ENCODE measurements at regions not wholly inside any gene's neighbourhood (a gene's known extent, or its start where the extent isn't known, plus 50 kb on each side); places are given as distances from the start of the nearest gene placed in this dataset.
A peak's percentile ranks its signal among the peaks of the same experiment; 100 is the strongest.
"Not testable (repeated sequence)": the region's sequence is repeated elsewhere in the genome, so short reads cannot be mapped to it uniquely, and the experiment has no call there.

DNA sequence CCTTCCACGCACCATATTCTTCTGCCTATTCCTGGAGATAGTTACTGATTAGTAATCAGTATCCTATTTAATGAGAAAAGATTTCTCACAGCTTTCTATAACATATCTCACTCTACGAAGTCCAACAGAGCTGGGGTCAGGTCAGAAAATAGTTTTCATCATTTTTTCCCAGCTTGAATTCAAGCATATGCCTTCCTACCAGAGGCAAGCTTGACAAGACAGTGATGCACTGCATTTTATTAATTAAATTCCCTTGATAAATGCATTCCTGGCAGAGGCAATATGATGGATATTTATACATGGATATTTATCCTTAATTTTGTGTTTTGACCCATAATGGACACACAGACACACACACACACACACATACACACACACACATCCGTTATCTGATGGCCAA lies 961.4 kb downstream of the EPHA3 start:
- no peak for DNase-seq (ENCODE audit: low spot score in 2 of 2)
- H3K4me3 ChIP-seq = no peak overlapping the region
- no peaks in the 10 kb centered on the region for H3K27me3 ChIP-seq (ENCODE audit: low read depth)
- peaks cover 14% of the 10 kb centered on the region for H3K4me1 ChIP-seq
- no peaks in the 10 kb centered on the region for H3K9me3 ChIP-seq
- in situ Hi-C loops (cut with MboI; ENCODE audit: low sequenced_read_pairs) = no loop called here
- H3K36me3 ChIP-seq (replicated peaks) = no peaks in the 10 kb centered on the region

- in situ Hi-C loops (cut with MboI; ENCODE audit: low sequenced_read_pairs) = no loop called here
- Histone ChIP-seq H3K27me3 (ENCODE audit: low read depth) (no peaks in the 10 kb centered on the region), H3K4me3 (no peak overlapping the region), H3K36me3 (replicated peaks) (no peaks in the 10 kb centered on the region), H3K9me3 (no peaks in the 10 kb centered on the region), H3K4me1 (peaks cover 14% of the 10 kb centered on the region)
- DNase-seq (ENCODE audit: low spot score in 2 of 2) = peak; percentile 41 to 84
These were observed 962.3 kb downstream of the EPHA3 start for GRCh38 chr3:90069748-90070147.

DNA sequence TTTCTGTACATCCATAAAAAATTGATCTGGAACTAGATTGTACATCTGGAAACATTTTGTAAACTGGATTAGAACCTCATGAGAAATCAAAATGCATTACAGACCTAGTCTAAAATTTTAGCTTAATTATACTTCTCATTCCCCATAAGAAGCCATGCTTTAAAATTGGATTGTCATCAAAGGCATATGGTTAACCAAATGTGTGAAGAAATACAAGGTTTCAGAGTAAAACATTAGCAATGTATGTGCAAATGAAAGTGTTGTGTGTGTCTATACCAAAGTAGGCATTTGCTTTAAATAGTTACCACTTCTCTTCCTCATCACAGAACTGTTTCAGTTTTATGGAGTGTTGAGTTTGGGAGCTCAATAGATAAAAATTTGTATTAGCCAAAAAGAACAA lies 968.7 kb downstream of the EPHA3 start:
- Histone ChIP-seq H3K4me3 (no peak overlapping the region), H3K27me3 (ENCODE audit: low read depth) (0 out of 2 replicates have a peak, but pooled peaks cover 2% of the 10 kb centered on the region), H3K4me1 (peaks cover 6% of the 10 kb centered on the region), H3K36me3 (replicated peaks) (no peaks in the 10 kb centered on the region), H3K9me3 (no peaks in the 10 kb centered on the region)
- no peak for DNase-seq (ENCODE audit: low spot score in 2 of 2)
- in situ Hi-C loops (cut with MboI; ENCODE audit: low sequenced_read_pairs) = loop anchor here (25.0 kb wide), 1 partner anchor 214 kb away; no protein-coding TSS in a partner anchor

DNA sequence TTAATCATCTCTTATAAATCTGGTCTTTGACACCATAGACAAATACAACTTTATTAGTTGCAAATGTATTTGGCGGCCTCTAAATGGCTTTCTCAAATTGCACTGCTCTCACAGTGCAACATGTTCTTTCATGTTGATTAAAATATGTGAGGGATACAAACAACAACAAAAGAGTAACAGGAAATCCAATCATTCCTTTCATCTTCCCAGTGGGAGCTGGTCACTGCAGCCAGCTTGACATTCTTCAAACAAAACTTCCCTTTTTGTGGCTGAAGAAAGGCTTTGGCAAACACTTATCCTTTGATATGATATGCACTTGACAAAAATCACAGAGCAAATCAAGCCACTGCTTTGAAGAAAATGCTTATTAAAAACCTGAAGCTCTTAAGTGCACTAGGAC lies 973.6 kb downstream of the EPHA3 start:
- H3K4me3 ChIP-seq = no peak overlapping the region
- H3K27me3 ChIP-seq (ENCODE audit: low read depth) = 0 out of 2 replicates have a peak, but pooled peaks cover 2% of the 10 kb centered on the region
- no peaks in the 10 kb centered on the region for H3K9me3 ChIP-seq
- in situ Hi-C loops (cut with MboI; ENCODE audit: low sequenced_read_pairs) = loop anchor here (25.0 kb wide), 1 partner anchor 219 kb away; no protein-coding TSS in a partner anchor
- DNase-seq (ENCODE audit: low spot score in 2 of 2) = peak; percentile 19 to 53
- peaks cover 9% of the 10 kb centered on the region for H3K4me1 ChIP-seq
- H3K36me3 ChIP-seq (replicated peaks) = no peaks in the 10 kb centered on the region

- not testable (repeated sequence) for H3K9me3 ChIP-seq; H3K27me3 ChIP-seq (ENCODE audit: low read depth); H3K4me1 ChIP-seq; H3K36me3 ChIP-seq (replicated peaks); DNase-seq (ENCODE audit: low spot score in 2 of 2); H3K4me3 ChIP-seq
- in situ Hi-C loops (cut with MboI; ENCODE audit: low sequenced_read_pairs) = loop anchor here (25.0 kb wide), 1 partner anchor 224 kb away; no protein-coding TSS in a partner anchor
These were observed 978.9 kb downstream of the EPHA3 start for GRCh38 chr3:90086297-90086696.

- DNase-seq (ENCODE audit: low spot score in 2 of 2) = no peak
- Histone ChIP-seq H3K4me1 (no peaks in the 10 kb centered on the region), H3K9me3 (no peaks in the 10 kb centered on the region), H3K4me3 (no peak overlapping the region), H3K36me3 (replicated peaks) (no peaks in the 10 kb centered on the region), H3K27me3 (ENCODE audit: low read depth) (no peaks in the 10 kb centered on the region)
- in situ Hi-C loops (cut with MboI; ENCODE audit: low sequenced_read_pairs) = loop anchor here (25.0 kb wide), 1 partner anchor 225 kb away; no protein-coding TSS in a partner anchor
These were observed 980.3 kb downstream of the EPHA3 start for GRCh38 chr3:90087703-90088102.

- in situ Hi-C loops (cut with MboI; ENCODE audit: low sequenced_read_pairs) = loop anchor here (25.0 kb wide), 1 partner anchor 229 kb away; no protein-coding TSS in a partner anchor
- DNase-seq (ENCODE audit: low spot score in 2 of 2) = peak; percentile 68
- Histone ChIP-seq H3K27me3 (ENCODE audit: low read depth) (no peaks in the 10 kb centered on the region), H3K4me1 (no peaks in the 10 kb centered on the region), H3K9me3 (no peaks in the 10 kb centered on the region), H3K4me3 (no peak overlapping the region), H3K36me3 (replicated peaks) (no peaks in the 10 kb centered on the region)
These were observed 984.1 kb downstream of the EPHA3 start for GRCh38 chr3:90091549-90091948.

DNA sequence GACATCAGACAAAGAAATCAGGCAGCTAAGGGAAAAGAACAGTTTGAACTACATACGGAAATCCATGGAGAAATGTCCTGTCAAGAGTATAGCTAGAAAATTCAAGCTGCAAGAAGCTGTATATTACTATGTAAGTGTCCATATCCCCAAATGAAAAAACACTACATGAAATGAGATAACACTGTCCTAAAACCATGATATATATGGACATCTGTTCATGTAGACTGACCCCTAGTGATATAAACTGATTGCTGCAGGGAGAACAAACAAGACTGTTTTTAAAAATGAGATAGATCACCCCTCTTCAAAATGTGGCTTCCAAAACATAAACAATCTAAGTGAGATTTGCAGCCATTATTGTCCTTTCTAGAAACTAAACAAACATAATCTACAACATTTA lies 985.6 kb downstream of the EPHA3 start:
- H3K4me3 ChIP-seq = no peak overlapping the region
- H3K4me1 ChIP-seq = no peaks in the 10 kb centered on the region
- no peaks in the 10 kb centered on the region for H3K27me3 ChIP-seq (ENCODE audit: low read depth)
- H3K9me3 ChIP-seq = no peaks in the 10 kb centered on the region
- DNase-seq (ENCODE audit: low spot score in 2 of 2) = peak in 1 of 2 experiments; percentile 50
- no peaks in the 10 kb centered on the region for H3K36me3 ChIP-seq (replicated peaks)
- in situ Hi-C loops (cut with MboI; ENCODE audit: low sequenced_read_pairs) = loop anchor here (25.0 kb wide), 1 partner anchor 231 kb away; no protein-coding TSS in a partner anchor

DNA sequence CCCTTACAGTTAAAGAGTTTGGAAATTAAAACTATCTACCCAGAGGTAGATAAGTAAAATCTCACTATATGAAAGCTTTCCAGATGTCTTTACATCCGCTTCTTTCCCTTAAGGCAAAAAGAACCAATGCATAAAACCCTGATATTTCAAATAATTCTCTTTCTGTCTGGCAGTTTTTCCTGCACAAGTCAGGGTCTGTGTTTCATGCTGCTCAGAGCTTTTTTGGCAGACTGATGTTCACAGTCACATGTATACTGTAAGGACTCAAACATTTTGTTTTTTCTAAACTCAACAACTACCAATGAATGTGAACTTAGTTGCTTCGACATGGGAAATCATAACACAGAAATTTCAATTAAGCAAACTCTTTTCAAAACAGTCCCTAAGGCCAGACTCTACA lies 988.4 kb downstream of the EPHA3 start:
- DNase-seq (ENCODE audit: low spot score in 2 of 2) = no peak
- Histone ChIP-seq H3K9me3 (no peaks in the 10 kb centered on the region), H3K27me3 (ENCODE audit: low read depth) (no peaks in the 10 kb centered on the region), H3K4me1 (no peaks in the 10 kb centered on the region), H3K36me3 (replicated peaks) (no peaks in the 10 kb centered on the region), H3K4me3 (no peak overlapping the region)
- in situ Hi-C loops (cut with MboI; ENCODE audit: low sequenced_read_pairs) = loop anchor here (25.0 kb wide), 1 partner anchor 234 kb away; no protein-coding TSS in a partner anchor

GRCh38 chr3:90099493-90099892 lies 992.1 kb downstream of the EPHA3 start:
- DNase-seq (ENCODE audit: low spot score in 2 of 2) = no peak
- Histone ChIP-seq H3K4me1 (no peaks in the 10 kb centered on the region), H3K4me3 (no peak overlapping the region), H3K36me3 (replicated peaks) (no peaks in the 10 kb centered on the region), H3K27me3 (ENCODE audit: low read depth) (no peaks in the 10 kb centered on the region), H3K9me3 (no peaks in the 10 kb centered on the region)
- in situ Hi-C loops (cut with MboI; ENCODE audit: low sequenced_read_pairs) = loop anchor here (25.0 kb wide), 1 partner anchor 237 kb away; no protein-coding TSS in a partner anchor

DNA sequence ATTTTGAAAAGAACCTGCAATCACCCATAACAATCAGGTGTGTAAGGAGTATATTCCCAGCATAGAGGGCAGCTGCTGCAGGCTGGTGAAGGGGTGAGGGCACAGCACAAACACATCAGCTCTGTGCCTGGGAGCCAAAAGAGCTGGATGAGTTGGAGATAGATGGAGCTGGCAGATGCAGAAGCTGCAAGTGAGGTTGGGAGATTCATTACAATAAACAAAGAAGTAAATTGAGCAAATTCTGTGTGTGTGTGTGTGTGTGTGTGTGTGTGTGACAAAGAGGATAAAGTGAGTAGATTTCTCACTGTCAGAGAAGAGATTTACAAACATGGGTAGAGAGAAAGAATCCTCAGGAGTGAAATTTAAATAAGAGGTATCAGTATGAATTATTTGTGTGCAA lies 994.7 kb downstream of the EPHA3 start:
- no peaks in the 10 kb centered on the region for H3K9me3 ChIP-seq
- no peaks in the 10 kb centered on the region for H3K36me3 ChIP-seq (replicated peaks)
- H3K4me1 ChIP-seq = no peaks in the 10 kb centered on the region
- H3K4me3 ChIP-seq = no peak overlapping the region
- no peaks in the 10 kb centered on the region for H3K27me3 ChIP-seq (ENCODE audit: low read depth)
- no peak for DNase-seq (ENCODE audit: low spot score in 2 of 2)
- in situ Hi-C loops (cut with MboI; ENCODE audit: low sequenced_read_pairs) = no loop called here

DNA sequence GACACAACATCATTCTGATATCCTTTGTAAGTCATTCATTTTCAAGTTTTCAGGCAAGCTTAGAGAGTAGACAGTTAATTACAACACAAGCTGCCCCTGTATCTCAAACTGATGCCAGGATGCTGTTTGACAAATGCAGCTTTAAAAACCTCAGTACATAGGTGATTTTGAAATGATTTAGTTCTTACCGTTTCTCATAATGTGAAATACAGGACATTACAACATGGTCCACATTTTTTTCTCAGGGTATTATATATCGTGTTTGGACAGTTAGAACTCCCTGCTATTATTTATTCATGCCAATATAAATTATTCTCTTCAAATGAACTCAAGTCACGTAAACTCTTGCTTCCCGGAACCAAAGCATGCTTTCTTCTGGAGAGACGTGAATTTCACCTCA lies 1013.9 kb downstream of the EPHA3 start:
- no peak for DNase-seq (ENCODE audit: low spot score in 2 of 2)
- in situ Hi-C loops (cut with MboI; ENCODE audit: low sequenced_read_pairs) = no loop called here
- Histone ChIP-seq H3K4me1 (no peaks in the 10 kb centered on the region), H3K9me3 (no peaks in the 10 kb centered on the region), H3K27me3 (ENCODE audit: low read depth) (no peaks in the 10 kb centered on the region), H3K36me3 (replicated peaks) (no peaks in the 10 kb centered on the region), H3K4me3 (no peak overlapping the region)

DNA sequence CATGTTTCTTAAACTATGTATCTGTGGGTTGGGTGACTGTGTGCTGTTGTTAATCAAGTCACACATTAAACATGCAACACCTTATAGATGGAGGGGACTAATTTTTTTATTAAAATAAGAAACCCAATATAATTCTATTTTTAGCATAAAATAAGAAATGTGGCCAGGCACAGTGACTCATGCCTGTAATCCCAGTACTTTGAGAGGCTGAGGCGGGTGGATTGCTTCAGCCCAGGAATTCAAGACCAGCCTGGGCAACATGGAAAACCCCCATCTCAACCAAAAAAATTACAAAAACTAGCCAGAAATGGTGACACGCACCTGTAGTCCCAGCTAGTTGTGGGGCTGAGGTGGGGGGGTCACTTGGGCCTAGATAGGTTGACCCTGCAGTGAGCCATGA lies 1021.0 kb downstream of the EPHA3 start:
- Histone ChIP-seq H3K9me3 (no peaks in the 10 kb centered on the region), H3K27me3 (ENCODE audit: low read depth) (no peaks in the 10 kb centered on the region), H3K4me1 (no peaks in the 10 kb centered on the region), H3K36me3 (replicated peaks) (no peaks in the 10 kb centered on the region), H3K4me3 (no peak overlapping the region)
- in situ Hi-C loops (cut with MboI; ENCODE audit: low sequenced_read_pairs) = no loop called here
- DNase-seq (ENCODE audit: low spot score in 2 of 2) = no peak

GRCh38 chr3:90129730-90130129 lies 1022.3 kb downstream of the EPHA3 start:
- no peaks in the 10 kb centered on the region for H3K9me3 ChIP-seq
- DNase-seq (ENCODE audit: low spot score in 2 of 2) = no peak
- no peak overlapping the region for H3K4me3 ChIP-seq
- H3K4me1 ChIP-seq = no peaks in the 10 kb centered on the region
- in situ Hi-C loops (cut with MboI; ENCODE audit: low sequenced_read_pairs) = no loop called here
- H3K27me3 ChIP-seq (ENCODE audit: low read depth) = no peaks in the 10 kb centered on the region
- H3K36me3 ChIP-seq (replicated peaks) = no peaks in the 10 kb centered on the region

GRCh38 chr3:90132197-90132596 lies 1024.8 kb downstream of the EPHA3 start:
- in situ Hi-C loops (cut with MboI; ENCODE audit: low sequenced_read_pairs) = no loop called here

More at GRCh38 chr3:90132197-90132596, 1024.8 kb downstream of the EPHA3 start:
- Histone ChIP-seq H3K4me1 (no peaks in the 10 kb centered on the region), H3K27me3 (ENCODE audit: low read depth) (no peaks in the 10 kb centered on the region), H3K9me3 (no peaks in the 10 kb centered on the region), H3K4me3 (no peak overlapping the region), H3K36me3 (replicated peaks) (no peaks in the 10 kb centered on the region)
- DNase-seq (ENCODE audit: low spot score in 2 of 2) = no peak

All from HAP-1 (cell line).